WTC11 (cell line): ENCODE measurements at regions not wholly inside any gene's neighbourhood (a gene's known extent, or its start where the extent isn't known, plus 50 kb on each side); places are given as distances from the start of the nearest gene placed in this dataset.

Experiments
- ATAC-seq: fragments of 200-7000 bp; cut with Tn5 transposase; 2 replicates; pipeline ENCODE4 v1.10.0; 2021; ENCODE audit warnings: mild to moderate bottlenecking, moderate library complexity
- CTCF ChIA-PET: fragments of 300-600 bp; sonication (Branson Sonifier 250); formaldehyde crosslinking; loops from one replicate; lab custom pipeline; 2021; ENCODE audit warnings: antibody characterized with exemption; lab: Charles Lee
- POLR2A ChIA-PET: fragments of 350-600 bp; sonication (Branson Sonifier 250); formaldehyde crosslinking; loops from one replicate; lab custom pipeline; 2021; ENCODE audit warnings: antibody characterized with exemption; lab: Charles Lee
- DNase-seq: peaks from one replicate; pipeline ENCODE4 v3.0.0; 2021; ENCODE audit warnings: low spot score
- H3K27ac Mint-ChIP-seq: 2 replicates; pipeline ENCODE4 v1.8.0; 2021; ENCODE audit warnings: mixed read lengths
- H3K27me3 Mint-ChIP-seq: 2 replicates; pipeline ENCODE4 v1.8.0; 2021; ENCODE audit warnings: low read depth, mild to moderate bottlenecking, moderate library complexity, mixed read lengths
- H3K36me3 Mint-ChIP-seq: 2 replicates; pipeline ENCODE4 v1.8.0; 2021; ENCODE audit warnings: mixed read lengths
- H3K4me1 Mint-ChIP-seq: 2 replicates; pipeline ENCODE4 v1.8.0; 2022; ENCODE audit warnings: mixed read lengths
- H3K4me3 Mint-ChIP-seq: 2 replicates; pipeline ENCODE4 v1.8.0; 2021; ENCODE audit warnings: mild to moderate bottlenecking, moderate library complexity, mixed read lengths
- H3K9me3 Mint-ChIP-seq: 2 replicates; pipeline ENCODE4 v1.8.0; 2021; ENCODE audit warnings: mixed read lengths
- ELF4 ChIP-seq: sonication (generic); formaldehyde crosslinking; IDR thresholded peaks from 2 replicates; pipeline ENCODE4 v1.8.1; 2022; ENCODE audit warnings: low read depth, mild to moderate bottlenecking, moderate library complexity, missing genetic modification reagents
- FOXJ3 ChIP-seq: sonication (generic); formaldehyde crosslinking; IDR thresholded peaks from 2 replicates; pipeline ENCODE4 v1.9.0; 2021; ENCODE audit warnings: missing genetic modification reagents, mild to moderate bottlenecking, borderline replicate concordance
- GTF2I ChIP-seq: fragments of 250-450 bp; sonication (Bioruptor Pico); conservative IDR thresholded peaks from 2 replicates; pipeline ENCODE4 v1.4.0; 2021; ENCODE audit warnings: mild to moderate bottlenecking
- IRF2 ChIP-seq: sonication (generic); formaldehyde crosslinking; IDR thresholded peaks from 2 replicates; pipeline ENCODE4 v1.8.0; 2022; ENCODE audit warnings: low read depth, missing genetic modification reagents, borderline replicate concordance
- ZNF219 ChIP-seq: sonication (generic); formaldehyde crosslinking; IDR thresholded peaks from 2 replicates; pipeline ENCODE4 v1.8.0; 2023; ENCODE audit warnings: missing genetic modification reagents, mild to moderate bottlenecking, borderline replicate concordance
- TF ChIP-seq, protein P1 (sequence below): fragments of 250-450 bp; sonication (Bioruptor Pico); IDR thresholded peaks from 2 replicates; pipeline ENCODE4 v2.1.2; 2022; ENCODE audit warnings: mild to moderate bottlenecking, moderate library complexity
- TF ChIP-seq, protein P2 (sequence below): sonication (generic); formaldehyde crosslinking; IDR thresholded peaks from 2 replicates; pipeline ENCODE4 v1.8.1; 2023; ENCODE audit warnings: mild to moderate bottlenecking, missing genetic modification reagents, moderate library complexity
- TF ChIP-seq, protein P3 (sequence below): sonication (generic); formaldehyde crosslinking; IDR thresholded peaks from 2 replicates; pipeline ENCODE4 v1.8.0; 2023; ENCODE audit warnings: missing genetic modification reagents
- TF ChIP-seq, protein P4 (sequence below): sonication (generic); formaldehyde crosslinking; IDR thresholded peaks from 2 replicates; pipeline ENCODE4 v1.8.1; 2023; ENCODE audit warnings: mild to moderate bottlenecking, missing genetic modification reagents, moderate library complexity
- TF ChIP-seq, protein P5 (sequence below): sonication (generic); formaldehyde crosslinking; IDR thresholded peaks from 2 replicates; pipeline ENCODE4 v1.8.1; 2023; ENCODE audit warnings: mild to moderate bottlenecking, moderate library complexity, missing genetic modification reagents
- TF ChIP-seq, protein P6 (sequence below): sonication (generic); formaldehyde crosslinking; IDR thresholded peaks from 2 replicates; pipeline ENCODE4 v1.8.1; 2022; ENCODE audit warnings: low read depth, mild to moderate bottlenecking, moderate library complexity, missing genetic modification reagents, borderline replicate concordance
- TF ChIP-seq, protein P7 (sequence below): sonication (generic); formaldehyde crosslinking; IDR thresholded peaks from 2 replicates; pipeline ENCODE4 v1.8.0; 2022; ENCODE audit warnings: missing genetic modification reagents
- TF ChIP-seq, protein P8 (sequence below): sonication (generic); formaldehyde crosslinking; IDR thresholded peaks from 2 replicates; pipeline ENCODE4 v1.8.1; 2023; ENCODE audit warnings: mild to moderate bottlenecking, missing genetic modification reagents

DNA sequence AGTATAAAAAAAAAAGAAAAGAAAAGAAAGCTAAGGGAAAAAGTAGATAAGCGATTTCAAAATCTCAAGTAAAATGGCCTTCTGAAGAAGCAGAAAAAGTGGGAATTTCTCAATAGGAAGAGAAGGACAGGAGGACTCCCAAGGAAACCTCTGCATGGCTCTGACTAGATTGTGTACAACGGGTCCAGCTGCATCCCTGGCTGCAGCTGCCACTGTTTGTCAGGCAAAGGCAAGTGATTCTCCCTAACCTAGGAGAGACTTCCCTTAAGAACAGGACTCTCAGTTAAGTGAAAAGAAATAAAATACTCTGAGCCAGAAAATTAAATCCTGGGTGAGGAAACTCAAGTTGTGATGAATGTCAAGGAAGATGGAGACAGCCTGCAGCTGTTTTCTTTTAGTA lies 298.6 kb upstream of the KIAA1217 start (continued):
- no peak for TF ChIP-seq IRF2
- TF ChIP-seq, protein P1, sequence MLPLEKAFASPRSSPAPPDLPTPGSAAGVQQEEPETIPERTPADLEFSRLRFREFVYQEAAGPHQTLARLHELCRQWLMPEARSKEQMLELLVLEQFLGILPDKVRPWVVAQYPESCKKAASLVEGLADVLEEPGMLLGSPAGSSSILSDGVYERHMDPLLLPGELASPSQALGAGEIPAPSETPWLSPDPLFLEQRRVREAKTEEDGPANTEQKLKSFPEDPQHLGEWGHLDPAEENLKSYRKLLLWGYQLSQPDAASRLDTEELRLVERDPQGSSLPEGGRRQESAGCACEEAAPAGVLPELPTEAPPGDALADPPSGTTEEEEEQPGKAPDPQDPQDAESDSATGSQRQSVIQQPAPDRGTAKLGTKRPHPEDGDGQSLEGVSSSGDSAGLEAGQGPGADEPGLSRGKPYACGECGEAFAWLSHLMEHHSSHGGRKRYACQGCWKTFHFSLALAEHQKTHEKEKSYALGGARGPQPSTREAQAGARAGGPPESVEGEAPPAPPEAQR (CRISPR knock-in tag) = no peak
- TF ChIP-seq ZNF219 (CRISPR knock-in tag) = no peak
- TF ChIP-seq GTF2I = no peak

DNA sequence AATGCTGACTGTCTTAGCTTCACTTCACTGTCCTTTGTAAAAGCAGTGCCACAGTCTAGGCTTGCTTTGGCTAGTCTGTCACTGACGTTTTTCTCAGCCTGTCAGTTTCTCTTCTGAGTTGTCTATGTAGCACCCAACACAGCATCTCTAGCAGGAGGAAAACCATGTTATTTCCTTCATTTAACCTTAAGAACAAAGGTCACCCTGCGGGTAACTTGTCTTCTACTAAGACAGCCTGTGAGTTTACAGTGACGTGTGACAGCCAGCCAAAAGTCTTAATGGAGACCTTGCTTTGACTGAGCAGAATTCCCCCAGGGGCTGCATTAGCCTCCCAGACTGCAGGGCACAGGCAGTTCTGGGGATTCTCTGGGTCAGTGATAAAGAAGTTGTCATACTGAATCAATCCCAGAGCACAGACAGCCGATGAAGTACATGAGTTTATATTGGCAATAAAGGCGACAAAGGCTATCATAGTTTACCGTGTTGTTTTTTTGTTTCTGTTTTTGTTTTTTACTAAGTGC lies 296.0 kb upstream of the KIAA1217 start:
- no peak overlapping the region for H3K4me3 Mint-ChIP-seq
- H3K27ac Mint-ChIP-seq = no peak overlapping the region
- CTCF ChIA-PET = no interaction called here
- H3K4me1 Mint-ChIP-seq = no peaks in the 10 kb centered on the region
- H3K27me3 Mint-ChIP-seq = no peaks in the 10 kb centered on the region
- POLR2A ChIA-PET = no interaction called here
- ATAC-seq = no peak
- H3K9me3 Mint-ChIP-seq = peaks cover 11% of the 10 kb centered on the region
- DNase-seq = no peak
- no peak for TF ChIP-seq ELF4
- TF ChIP-seq, protein P2, sequence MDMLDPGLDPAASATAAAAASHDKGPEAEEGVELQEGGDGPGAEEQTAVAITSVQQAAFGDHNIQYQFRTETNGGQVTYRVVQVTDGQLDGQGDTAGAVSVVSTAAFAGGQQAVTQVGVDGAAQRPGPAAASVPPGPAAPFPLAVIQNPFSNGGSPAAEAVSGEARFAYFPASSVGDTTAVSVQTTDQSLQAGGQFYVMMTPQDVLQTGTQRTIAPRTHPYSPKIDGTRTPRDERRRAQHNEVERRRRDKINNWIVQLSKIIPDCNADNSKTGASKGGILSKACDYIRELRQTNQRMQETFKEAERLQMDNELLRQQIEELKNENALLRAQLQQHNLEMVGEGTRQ (CRISPR knock-in tag) = no peak
- TF ChIP-seq, protein P1 (CRISPR knock-in tag) = no peak
- TF ChIP-seq, protein P3, sequence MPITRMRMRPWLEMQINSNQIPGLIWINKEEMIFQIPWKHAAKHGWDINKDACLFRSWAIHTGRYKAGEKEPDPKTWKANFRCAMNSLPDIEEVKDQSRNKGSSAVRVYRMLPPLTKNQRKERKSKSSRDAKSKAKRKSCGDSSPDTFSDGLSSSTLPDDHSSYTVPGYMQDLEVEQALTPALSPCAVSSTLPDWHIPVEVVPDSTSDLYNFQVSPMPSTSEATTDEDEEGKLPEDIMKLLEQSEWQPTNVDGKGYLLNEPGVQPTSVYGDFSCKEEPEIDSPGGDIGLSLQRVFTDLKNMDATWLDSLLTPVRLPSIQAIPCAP (CRISPR knock-in tag) = no peak
- TF ChIP-seq, protein P4, sequence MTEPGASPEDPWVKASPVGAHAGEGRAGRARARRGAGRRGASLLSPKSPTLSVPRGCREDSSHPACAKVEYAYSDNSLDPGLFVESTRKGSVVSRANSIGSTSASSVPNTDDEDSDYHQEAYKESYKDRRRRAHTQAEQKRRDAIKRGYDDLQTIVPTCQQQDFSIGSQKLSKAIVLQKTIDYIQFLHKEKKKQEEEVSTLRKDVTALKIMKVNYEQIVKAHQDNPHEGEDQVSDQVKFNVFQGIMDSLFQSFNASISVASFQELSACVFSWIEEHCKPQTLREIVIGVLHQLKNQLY = no peak
- H3K36me3 Mint-ChIP-seq = 0 out of 2 replicates have a peak, but pooled peaks cover 3% of the 10 kb centered on the region

DNA sequence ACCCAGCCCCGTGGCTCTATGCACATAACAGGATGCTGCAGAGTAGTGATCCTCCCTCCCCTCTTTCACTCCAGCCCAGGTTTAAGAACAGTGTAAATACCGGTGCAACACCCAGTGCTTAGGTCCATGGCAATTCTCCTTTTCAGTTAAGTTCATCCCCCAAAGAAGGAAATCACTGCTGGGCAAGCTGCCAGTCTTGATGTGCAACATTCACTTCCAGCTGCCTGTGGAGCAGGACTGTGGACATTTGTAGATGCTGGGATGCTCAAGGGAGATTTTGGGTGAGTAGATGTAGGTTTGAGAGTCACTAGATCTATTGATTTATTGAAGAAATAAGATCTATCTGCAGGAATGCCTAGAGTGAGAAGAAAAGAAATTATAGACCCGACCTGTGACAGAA lies 294.3 kb upstream of the KIAA1217 start:
- H3K36me3 Mint-ChIP-seq = no peaks in the 10 kb centered on the region
- H3K4me3 Mint-ChIP-seq = no peak overlapping the region
- TF ChIP-seq, protein P5, sequence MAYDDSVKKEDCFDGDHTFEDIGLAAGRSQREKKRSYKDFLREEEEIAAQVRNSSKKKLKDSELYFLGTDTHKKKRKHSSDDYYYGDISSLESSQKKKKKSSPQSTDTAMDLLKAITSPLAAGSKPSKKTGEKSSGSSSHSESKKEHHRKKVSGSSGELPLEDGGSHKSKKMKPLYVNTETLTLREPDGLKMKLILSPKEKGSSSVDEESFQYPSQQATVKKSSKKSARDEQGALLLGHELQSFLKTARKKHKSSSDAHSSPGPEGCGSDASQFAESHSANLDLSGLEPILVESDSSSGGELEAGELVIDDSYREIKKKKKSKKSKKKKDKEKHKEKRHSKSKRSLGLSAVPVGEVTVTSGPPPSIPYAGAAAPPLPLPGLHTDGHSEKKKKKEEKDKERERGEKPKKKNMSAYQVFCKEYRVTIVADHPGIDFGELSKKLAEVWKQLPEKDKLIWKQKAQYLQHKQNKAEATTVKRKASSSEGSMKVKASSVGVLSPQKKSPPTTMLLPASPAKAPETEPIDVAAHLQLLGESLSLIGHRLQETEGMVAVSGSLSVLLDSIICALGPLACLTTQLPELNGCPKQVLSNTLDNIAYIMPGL (CRISPR knock-in tag) = no peak
- TF ChIP-seq FOXJ3 (CRISPR knock-in tag) = no peak
- TF ChIP-seq, protein P6, sequence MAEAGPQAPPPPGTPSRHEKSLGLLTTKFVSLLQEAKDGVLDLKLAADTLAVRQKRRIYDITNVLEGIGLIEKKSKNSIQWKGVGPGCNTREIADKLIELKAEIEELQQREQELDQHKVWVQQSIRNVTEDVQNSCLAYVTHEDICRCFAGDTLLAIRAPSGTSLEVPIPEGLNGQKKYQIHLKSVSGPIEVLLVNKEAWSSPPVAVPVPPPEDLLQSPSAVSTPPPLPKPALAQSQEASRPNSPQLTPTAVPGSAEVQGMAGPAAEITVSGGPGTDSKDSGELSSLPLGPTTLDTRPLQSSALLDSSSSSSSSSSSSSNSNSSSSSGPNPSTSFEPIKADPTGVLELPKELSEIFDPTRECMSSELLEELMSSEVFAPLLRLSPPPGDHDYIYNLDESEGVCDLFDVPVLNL (CRISPR knock-in tag) = no peak
- TF ChIP-seq, protein P7, sequence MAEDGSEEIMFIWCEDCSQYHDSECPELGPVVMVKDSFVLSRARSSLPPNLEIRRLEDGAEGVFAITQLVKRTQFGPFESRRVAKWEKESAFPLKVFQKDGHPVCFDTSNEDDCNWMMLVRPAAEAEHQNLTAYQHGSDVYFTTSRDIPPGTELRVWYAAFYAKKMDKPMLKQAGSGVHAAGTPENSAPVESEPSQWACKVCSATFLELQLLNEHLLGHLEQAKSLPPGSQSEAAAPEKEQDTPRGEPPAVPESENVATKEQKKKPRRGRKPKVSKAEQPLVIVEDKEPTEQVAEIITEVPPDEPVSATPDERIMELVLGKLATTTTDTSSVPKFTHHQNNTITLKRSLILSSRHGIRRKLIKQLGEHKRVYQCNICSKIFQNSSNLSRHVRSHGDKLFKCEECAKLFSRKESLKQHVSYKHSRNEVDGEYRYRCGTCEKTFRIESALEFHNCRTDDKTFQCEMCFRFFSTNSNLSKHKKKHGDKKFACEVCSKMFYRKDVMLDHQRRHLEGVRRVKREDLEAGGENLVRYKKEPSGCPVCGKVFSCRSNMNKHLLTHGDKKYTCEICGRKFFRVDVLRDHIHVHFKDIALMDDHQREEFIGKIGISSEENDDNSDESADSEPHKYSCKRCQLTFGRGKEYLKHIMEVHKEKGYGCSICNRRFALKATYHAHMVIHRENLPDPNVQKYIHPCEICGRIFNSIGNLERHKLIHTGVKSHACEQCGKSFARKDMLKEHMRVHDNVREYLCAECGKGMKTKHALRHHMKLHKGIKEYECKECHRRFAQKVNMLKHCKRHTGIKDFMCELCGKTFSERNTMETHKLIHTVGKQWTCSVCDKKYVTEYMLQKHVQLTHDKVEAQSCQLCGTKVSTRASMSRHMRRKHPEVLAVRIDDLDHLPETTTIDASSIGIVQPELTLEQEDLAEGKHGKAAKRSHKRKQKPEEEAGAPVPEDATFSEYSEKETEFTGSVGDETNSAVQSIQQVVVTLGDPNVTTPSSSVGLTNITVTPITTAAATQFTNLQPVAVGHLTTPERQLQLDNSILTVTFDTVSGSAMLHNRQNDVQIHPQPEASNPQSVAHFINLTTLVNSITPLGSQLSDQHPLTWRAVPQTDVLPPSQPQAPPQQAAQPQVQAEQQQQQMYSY (CRISPR knock-in tag) = no peak
- TF ChIP-seq, protein P8, sequence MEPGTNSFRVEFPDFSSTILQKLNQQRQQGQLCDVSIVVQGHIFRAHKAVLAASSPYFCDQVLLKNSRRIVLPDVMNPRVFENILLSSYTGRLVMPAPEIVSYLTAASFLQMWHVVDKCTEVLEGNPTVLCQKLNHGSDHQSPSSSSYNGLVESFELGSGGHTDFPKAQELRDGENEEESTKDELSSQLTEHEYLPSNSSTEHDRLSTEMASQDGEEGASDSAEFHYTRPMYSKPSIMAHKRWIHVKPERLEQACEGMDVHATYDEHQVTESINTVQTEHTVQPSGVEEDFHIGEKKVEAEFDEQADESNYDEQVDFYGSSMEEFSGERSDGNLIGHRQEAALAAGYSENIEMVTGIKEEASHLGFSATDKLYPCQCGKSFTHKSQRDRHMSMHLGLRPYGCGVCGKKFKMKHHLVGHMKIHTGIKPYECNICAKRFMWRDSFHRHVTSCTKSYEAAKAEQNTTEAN (CRISPR knock-in tag) = no peak
- ATAC-seq (no peak), DNase-seq (no peak)
- peaks cover 1% of the 10 kb centered on the region; the same call in 1 of the 2 replicates for H3K9me3 Mint-ChIP-seq
- CTCF ChIA-PET = no interaction called here
- H3K27ac Mint-ChIP-seq = no peak overlapping the region
- H3K27me3 Mint-ChIP-seq = no peaks in the 10 kb centered on the region
- POLR2A ChIA-PET = no interaction called here
- H3K4me1 Mint-ChIP-seq = no peaks in the 10 kb centered on the region
